ENCODE measurements at regions not wholly inside any gene's neighbourhood (a gene's known extent, or its start where the extent isn't known, plus 50 kb on each side); places are given as distances from the start of the nearest gene placed in this dataset.
"Not testable (repeated sequence)": the region's sequence is repeated elsewhere in the genome, so short reads cannot be mapped to it uniquely, and the experiment has no call there.

GRCh38 chr6:68575765-68576439, 59.2 kb upstream of the ADGRB3 start:
- DNase-seq: no peak

- no peak for DNase-seq
Observed at GRCh38 chr6:68572975-68573374, 62.1 kb upstream of the ADGRB3 start.

- no peak for DNase-seq
Observed at GRCh38 chr6:68572525-68572924, 62.6 kb upstream of the ADGRB3 start.

- DNase-seq: no peak
Observed at GRCh38 chr6:68559716-68560115, 75.4 kb upstream of the ADGRB3 start.

GRCh38 chr6:68559070-68559469, 76.0 kb upstream of the ADGRB3 start:
- no peak for DNase-seq

GRCh38 chr6:68546620-68547019, 88.5 kb upstream of the ADGRB3 start:
- no peak for DNase-seq

- no peak for DNase-seq
Observed at GRCh38 chr6:68544450-68544849, 90.6 kb upstream of the ADGRB3 start.

- DNase-seq: no peak
Observed at GRCh38 chr6:68533339-68533795, 101.7 kb upstream of the ADGRB3 start.

GRCh38 chr6:68527691-68528090, 107.4 kb upstream of the ADGRB3 start:
- no peak for DNase-seq

- DNase-seq: no peak
Observed at GRCh38 chr6:68506911-68507310, 128.2 kb upstream of the ADGRB3 start.

- no peak for DNase-seq
Observed at GRCh38 chr6:68502946-68503345, 132.1 kb upstream of the ADGRB3 start.

- no peak for DNase-seq
Observed at GRCh38 chr6:68497927-68498326, 137.2 kb upstream of the ADGRB3 start.

- not testable (repeated sequence) for DNase-seq
Observed at GRCh38 chr6:68494880-68495279, 140.2 kb upstream of the ADGRB3 start.

- no peak for DNase-seq
Observed at GRCh38 chr6:68476611-68477010, 158.5 kb upstream of the ADGRB3 start.

GRCh38 chr6:68473433-68474210, 161.5 kb upstream of the ADGRB3 start:
- no peak for DNase-seq

GRCh38 chr6:68468244-68468884, 166.7 kb upstream of the ADGRB3 start:
- DNase-seq: no peak

- DNase-seq: no peak
Observed at GRCh38 chr6:68458447-68458846, 176.6 kb upstream of the ADGRB3 start.

GRCh38 chr6:68447112-68447511, 188.0 kb upstream of the ADGRB3 start:
- no peak for DNase-seq

GRCh38 chr6:68445926-68446325, 189.2 kb upstream of the ADGRB3 start:
- DNase-seq: no peak

GRCh38 chr6:68443704-68444103, 191.4 kb upstream of the ADGRB3 start:
- DNase-seq: no peak

GRCh38 chr6:68427630-68428029, 207.5 kb upstream of the ADGRB3 start:
- no peak for DNase-seq

GRCh38 chr6:68410021-68410420, 225.1 kb upstream of the ADGRB3 start:
- no peak for DNase-seq

- DNase-seq: no peak
Observed at GRCh38 chr6:68400396-68400795, 234.7 kb upstream of the ADGRB3 start.

GRCh38 chr6:68391953-68392352, 243.1 kb upstream of the ADGRB3 start:
- no peak for DNase-seq

All from activated T-cell treated with anti-CD3 and anti-CD28 coated beads, Interleukin-2, amount 50 U/mL, for 1 hour (primary cell).